Stimulated activated CD8-positive, alpha-beta memory T cell treated with anti-CD3 and anti-CD28 coated beads, Interleukin-7, amount 100 ng/mL, for 4 hours (primary cell): ENCODE measurements at regions not wholly inside any gene's neighbourhood (a gene's known extent, or its start where the extent isn't known, plus 50 kb on each side); places are given as distances from the start of the nearest gene placed in this dataset.
"Not testable (repeated sequence)": the region's sequence is repeated elsewhere in the genome, so short reads cannot be mapped to it uniquely, and the experiment has no call there.

Experiments used
- DNase-seq, 2 donors: peaks; one replicate each; pipeline ENCODE4 v3.0.0-alpha.2; 2020; ENCODE audit warnings: low read depth in 2 of 2

- DNase-seq: no peak
Measured at GRCh38 chr2:175414882-175415487, 233.5 kb upstream of the ATP5MC3 start.

GRCh38 chr2:175414191-175414881 is 232.8 kb upstream of the ATP5MC3 start:
- DNase-seq: no peak

GRCh38 chr2:175410941-175411340 is 229.4 kb upstream of the ATP5MC3 start:
- not testable (repeated sequence) for DNase-seq

DNA sequence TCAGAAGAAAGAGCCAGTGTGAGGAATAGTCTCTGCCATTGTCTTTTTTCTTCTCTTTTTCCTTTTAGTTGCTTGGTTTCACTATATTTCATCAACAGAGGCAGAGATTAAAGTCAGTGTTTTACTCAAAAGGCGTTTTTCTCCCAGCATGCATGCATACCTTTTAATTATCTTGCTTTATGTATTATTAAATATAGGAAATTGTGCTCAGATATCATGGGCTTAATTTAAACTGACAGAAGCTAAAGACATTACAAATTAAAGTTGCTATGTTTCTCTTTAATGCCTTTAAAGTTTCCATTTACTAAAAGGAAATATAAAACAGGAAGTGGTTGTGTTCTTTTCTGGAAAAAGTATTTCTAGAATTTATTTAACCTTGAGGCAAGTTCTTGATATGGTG is 223.3 kb upstream of the ATP5MC3 start:
- DNase-seq: no peak

- no peak for DNase-seq
Measured at GRCh38 chr2:175403599-175404221, 222.2 kb upstream of the ATP5MC3 start.

GRCh38 chr2:175402571-175402970 is 221.1 kb upstream of the ATP5MC3 start:
- DNase-seq: no peak

GRCh38 chr2:175401956-175402469 is 220.5 kb upstream of the ATP5MC3 start:
- no peak for DNase-seq

GRCh38 chr2:175400975-175401374 is 219.5 kb upstream of the ATP5MC3 start:
- DNase-seq: no peak

GRCh38 chr2:175399326-175399725 is 217.8 kb upstream of the ATP5MC3 start:
- no peak for DNase-seq

DNA sequence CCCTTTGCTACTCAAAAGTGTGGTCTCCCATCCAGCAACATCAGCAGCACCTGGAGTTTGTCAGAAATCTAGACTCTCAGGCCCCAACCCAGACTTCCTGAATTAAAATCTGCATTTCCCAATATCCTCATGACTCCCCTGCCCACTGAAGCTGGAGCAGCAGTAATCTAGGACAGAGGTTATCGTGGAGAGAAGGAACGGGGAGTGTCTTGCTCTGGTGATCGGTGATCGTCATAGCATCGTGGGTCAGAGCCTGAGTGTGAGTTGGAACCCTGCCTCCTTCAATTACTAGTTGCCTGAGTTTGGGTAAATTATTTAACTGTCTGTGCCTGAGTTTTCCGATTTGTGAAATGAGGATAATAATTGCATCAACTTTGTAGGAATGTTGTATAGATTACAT is 217.3 kb upstream of the ATP5MC3 start:
- no peak for DNase-seq

DNA sequence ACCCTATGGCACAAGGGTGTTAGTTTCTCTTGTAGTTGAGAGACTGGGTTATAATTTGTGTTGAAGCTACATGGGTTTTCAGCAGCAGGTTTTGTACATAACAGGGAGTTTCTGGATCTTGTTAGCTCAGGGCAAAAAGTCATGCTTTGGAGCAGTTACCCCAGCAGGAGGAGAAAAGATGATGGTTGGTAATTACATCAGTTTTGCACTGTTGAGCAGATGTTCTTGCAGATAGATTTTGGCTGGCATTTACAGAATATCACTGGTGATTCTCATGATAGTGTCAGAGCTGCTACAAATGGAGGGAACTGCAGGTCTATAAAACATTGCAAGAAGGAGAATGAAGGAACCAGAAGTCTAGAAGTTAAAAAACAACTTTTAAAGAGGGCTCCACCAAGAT is 215.2 kb upstream of the ATP5MC3 start:
- DNase-seq: no peak

GRCh38 chr2:175393851-175394250 is 212.3 kb upstream of the ATP5MC3 start:
- no peak for DNase-seq

- DNase-seq: no peak
Measured at GRCh38 chr2:175383286-175383685, 201.8 kb upstream of the ATP5MC3 start.

GRCh38 chr2:175373729-175374128 is 192.2 kb upstream of the ATP5MC3 start:
- no peak for DNase-seq

DNA sequence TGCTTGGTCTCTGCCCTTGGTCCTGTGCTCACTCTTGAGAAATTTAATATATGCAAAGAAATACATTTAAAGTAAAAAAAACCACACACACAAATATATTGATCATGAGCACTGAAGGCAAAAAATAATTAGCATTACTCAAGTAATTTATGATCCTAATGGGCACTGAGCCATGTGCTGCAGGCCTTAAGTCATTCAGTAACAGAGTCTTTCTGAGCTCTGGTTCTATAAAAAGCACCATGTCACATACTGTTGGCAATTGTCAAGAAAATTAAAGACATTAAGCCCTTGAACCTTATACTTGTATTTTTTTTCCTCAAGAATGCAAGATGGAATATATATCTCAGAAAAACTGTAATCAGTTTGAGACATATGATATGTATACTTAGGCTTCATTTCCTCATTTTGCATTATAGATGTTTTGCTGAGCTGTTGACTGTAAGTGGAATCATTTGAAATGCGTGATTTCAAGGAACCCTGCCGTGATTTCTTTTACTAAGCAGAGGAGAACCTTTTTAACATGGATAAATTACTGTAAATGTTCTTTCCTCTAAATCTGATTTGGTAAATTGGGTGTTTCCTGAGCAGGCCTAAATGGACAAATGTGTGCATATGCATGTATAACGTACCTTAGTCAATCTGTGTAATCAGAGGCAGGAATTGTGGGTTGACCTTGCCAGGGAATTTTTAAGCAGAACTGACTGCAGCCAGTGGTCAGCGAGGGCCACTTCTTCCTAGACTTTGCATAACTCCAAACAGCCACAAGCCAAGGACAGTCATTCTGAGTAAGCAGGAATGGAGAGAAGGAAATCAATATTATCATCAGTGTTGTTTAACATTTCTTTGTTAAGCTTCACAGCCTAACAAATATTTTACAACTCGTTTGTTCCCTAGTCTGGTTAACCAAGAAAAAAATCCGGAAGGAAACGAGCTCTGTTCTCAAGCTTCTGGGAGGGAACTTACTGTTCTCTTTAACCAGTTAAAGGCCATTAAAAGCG is 191.5 kb upstream of the ATP5MC3 start:
- DNase-seq: no peak

GRCh38 chr2:175371378-175371777 is 189.9 kb upstream of the ATP5MC3 start:
- DNase-seq: no peak

- DNase-seq: no peak
Measured at GRCh38 chr2:175366815-175367214, 185.3 kb upstream of the ATP5MC3 start.

- DNase-seq: no peak
Measured at GRCh38 chr2:175363699-175364098, 182.2 kb upstream of the ATP5MC3 start.

GRCh38 chr2:175362331-175362730 is 180.8 kb upstream of the ATP5MC3 start:
- no peak for DNase-seq

- DNase-seq: no peak
Measured at GRCh38 chr2:175359710-175360109, 178.2 kb upstream of the ATP5MC3 start.

GRCh38 chr2:175356901-175357300 is 175.4 kb upstream of the ATP5MC3 start:
- DNase-seq: no peak

GRCh38 chr2:175355246-175355645 is 173.7 kb upstream of the ATP5MC3 start:
- DNase-seq: no peak
